GM12865 (cell line): ENCODE measurements at regions not wholly inside any gene's neighbourhood (a gene's known extent, or its start where the extent isn't known, plus 50 kb on each side); places are given as distances from the start of the nearest gene placed in this dataset.

Experiments used
- DNase-seq: peaks from one replicate; pipeline ENCODE4 v3.0.0; 2010; ENCODE audit warnings: low read depth
- H3K4me3 ChIP-seq: 2 replicates; pipeline ENCODE4 v1.5.1; 2011; ENCODE audit warnings: mild to moderate bottlenecking, low read depth, low read length, control low read depth
- TF ChIP-seq, protein P1 (sequence below): IDR thresholded peaks from 2 replicates; pipeline ENCODE4 v1.5.1; 2011; ENCODE audit warnings: low read length, control low read depth, low read depth, inconsistent platforms; ENCODE audit not compliant: insufficient read depth; ENCODE audit errors: missing control alignments

DNA sequence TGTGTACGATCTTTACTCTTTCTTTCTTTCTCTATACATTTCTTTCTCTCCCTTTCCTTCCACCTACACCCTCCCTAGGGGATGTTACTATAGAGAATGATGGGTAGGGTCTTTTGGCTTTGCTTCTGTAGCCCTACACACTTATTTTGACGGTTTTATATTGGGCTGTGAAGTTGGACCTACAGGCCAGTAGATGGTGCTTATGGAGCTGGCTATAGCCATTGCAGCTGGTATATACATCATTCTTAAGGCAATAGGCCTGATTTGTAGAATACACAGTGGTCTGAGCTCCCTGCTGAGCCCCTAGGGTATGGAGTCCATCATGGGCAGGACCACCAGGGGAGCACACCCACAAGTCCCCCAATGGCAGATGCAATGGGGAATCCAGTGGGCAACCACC is 1869.7 kb downstream of the STIM2 start:
- H3K4me3 ChIP-seq = no peak overlapping the region
- TF ChIP-seq, protein P1, sequence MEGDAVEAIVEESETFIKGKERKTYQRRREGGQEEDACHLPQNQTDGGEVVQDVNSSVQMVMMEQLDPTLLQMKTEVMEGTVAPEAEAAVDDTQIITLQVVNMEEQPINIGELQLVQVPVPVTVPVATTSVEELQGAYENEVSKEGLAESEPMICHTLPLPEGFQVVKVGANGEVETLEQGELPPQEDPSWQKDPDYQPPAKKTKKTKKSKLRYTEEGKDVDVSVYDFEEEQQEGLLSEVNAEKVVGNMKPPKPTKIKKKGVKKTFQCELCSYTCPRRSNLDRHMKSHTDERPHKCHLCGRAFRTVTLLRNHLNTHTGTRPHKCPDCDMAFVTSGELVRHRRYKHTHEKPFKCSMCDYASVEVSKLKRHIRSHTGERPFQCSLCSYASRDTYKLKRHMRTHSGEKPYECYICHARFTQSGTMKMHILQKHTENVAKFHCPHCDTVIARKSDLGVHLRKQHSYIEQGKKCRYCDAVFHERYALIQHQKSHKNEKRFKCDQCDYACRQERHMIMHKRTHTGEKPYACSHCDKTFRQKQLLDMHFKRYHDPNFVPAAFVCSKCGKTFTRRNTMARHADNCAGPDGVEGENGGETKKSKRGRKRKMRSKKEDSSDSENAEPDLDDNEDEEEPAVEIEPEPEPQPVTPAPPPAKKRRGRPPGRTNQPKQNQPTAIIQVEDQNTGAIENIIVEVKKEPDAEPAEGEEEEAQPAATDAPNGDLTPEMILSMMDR = no peak
- DNase-seq = no peak

DNA sequence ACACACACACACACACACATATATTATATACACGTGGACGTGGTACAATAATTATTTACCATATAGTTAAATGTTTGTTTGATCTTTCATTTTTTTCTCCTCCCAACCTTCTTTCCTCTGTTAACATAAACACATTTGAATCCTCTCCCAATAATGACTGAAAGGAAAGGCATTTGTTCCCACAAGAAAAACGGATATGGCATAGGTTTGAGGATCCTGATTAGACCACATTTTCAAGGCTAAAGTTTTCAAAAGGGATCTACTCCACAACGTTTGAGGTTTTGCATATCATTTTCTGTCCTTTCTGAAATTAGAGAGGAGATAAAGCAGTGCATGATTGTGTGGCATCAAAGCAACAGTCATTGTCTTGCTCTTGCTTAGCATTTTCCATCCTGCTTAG is 1883.4 kb downstream of the STIM2 start:
- H3K4me3 ChIP-seq = no peak overlapping the region
- TF ChIP-seq, protein P1 = no peak
- no peak for DNase-seq

DNA sequence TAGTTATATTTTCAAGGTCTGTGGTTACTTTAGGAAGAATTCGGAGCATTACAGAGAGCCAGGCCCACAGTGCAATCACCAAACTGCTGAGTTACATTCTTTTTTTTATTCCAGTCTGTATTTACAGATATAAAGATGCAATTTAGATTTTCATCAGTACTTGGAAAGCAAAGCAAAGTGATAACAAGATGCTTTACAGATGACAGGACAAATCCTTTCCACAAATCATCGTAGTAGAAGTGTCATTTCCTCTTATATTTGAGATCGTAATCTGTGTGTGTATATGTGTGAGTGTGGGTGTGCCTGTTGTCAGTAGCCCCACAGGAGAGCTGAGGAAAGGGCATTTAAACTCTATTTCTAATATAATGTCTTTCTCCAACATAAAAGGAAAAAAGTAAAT is 1893.7 kb downstream of the STIM2 start:
- no peak for DNase-seq
- TF ChIP-seq, protein P1 = no peak
- no peak overlapping the region for H3K4me3 ChIP-seq

DNA sequence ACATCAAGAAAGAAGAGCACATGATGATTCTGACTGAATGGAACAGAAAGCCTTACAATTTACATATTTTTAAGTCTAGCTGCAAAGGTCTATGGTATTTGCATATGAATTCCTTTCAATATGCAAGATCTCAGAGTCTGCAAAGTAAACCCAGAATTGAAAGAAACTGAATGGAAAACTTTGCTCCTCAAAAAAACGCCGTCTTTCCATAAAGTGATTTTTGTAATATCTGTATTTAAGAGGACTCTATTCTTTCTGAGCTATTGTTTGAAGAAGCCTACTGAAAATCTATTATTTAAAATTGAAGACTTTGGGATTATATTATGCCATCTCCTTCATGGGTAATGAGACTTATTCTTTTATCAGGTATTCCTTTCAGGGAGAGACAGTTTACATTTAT is 1894.4 kb downstream of the STIM2 start:
- TF ChIP-seq, protein P1 = no peak
- no peak for DNase-seq
- no peak overlapping the region for H3K4me3 ChIP-seq

DNA sequence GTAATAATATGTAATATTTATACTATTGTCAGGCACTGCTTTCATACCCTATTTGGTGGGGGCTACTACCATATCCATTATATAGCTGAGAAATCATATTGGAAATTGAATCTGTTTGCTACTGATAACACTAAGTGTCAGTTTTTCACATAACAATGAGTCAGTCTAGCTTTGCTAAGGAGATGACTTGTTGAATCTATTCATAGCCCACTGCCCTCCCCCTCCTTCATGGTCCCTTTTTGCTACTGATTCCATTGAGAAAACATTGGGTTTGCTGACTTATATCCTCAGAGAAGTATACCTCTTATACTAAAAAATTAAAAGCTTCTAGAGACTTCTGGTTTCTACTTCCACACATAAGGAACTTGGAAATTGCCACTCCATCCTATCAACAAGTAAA is 1898.4 kb downstream of the STIM2 start:
- H3K4me3 ChIP-seq = no peak overlapping the region
- TF ChIP-seq, protein P1 = no peak
- DNase-seq = no peak

DNA sequence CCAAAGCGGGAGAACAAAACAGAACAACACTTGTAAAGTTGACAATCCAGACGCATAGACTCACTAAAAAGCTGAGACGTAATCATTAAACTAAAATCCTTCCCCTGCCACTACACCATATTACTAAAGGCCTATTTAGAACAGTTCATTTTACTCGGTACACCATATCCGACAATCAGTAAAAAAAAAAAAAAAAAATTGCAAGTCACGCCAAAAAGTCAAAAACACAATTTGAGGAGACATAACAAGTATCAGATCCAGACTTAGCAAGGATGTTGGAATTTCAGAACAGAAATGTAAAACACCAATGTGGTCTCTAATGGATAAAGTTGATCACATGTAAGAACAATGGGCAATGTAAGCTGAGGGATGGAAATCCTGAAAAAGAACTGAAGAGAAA is 1899.4 kb downstream of the STIM2 start:
- no peak for DNase-seq
- TF ChIP-seq, protein P1 = no peak
- H3K4me3 ChIP-seq = no peak overlapping the region

DNA sequence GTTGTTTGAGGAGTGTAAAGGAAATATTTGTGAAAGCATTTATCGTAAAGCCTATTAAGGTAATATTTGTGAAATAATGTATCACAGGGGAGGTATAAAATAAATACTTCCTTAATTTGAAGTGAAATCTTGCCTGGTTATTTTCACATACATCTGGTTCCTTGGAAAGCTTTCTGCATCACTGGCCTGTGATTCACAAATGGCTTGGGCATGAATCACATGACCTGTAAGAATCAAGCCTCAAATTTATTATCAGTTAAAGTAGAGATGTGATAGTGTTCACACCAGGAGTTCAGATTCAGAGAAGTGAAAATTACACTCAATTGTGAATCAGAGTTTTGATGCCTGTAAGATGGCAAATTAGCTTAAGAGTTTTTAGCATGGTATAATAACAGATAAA is 1911.4 kb downstream of the STIM2 start:
- TF ChIP-seq, protein P1 = no peak
- no peak overlapping the region for H3K4me3 ChIP-seq
- DNase-seq = no peak
